NCI-H82 treated with DMSO at 0.1 percent for 48 hours (cell line): ENCODE measurements at regions not wholly inside any gene's neighbourhood (a gene's known extent, or its start where the extent isn't known, plus 50 kb on each side); places are given as distances from the start of the nearest gene placed in this dataset.

Source experiments
- DNase-seq: peaks from one replicate; lab custom pipeline; 2025; ENCODE audit not compliant: unreplicated experiment; lab: John Stamatoyannopoulos, UW

DNA sequence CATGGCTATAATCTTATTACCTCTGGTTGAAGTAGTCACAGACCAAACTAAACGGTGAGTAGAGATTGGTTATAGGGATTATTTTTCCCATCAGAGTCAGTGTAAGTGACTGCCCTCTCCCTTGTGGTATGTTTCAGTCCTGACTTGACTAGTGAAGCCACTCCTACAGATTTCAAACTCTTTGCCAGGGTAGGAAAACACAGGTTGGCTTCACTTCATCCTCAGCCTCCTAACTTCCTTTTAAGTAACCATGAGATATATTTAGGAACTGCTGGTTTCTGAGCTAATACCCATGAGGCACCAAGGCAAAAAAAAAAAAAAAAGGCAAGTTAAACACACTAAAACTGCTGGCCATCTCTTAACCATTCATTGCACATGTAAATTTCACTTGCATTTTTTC is 349.2 kb upstream of the MCTP2 start:
- DNase-seq: no peak

- no peak for DNase-seq
Measured at GRCh38 chr15:93881310-93881709, 350.1 kb upstream of the MCTP2 start.

GRCh38 chr15:93880358-93880757 is 351.0 kb upstream of the MCTP2 start:
- no peak for DNase-seq

DNA sequence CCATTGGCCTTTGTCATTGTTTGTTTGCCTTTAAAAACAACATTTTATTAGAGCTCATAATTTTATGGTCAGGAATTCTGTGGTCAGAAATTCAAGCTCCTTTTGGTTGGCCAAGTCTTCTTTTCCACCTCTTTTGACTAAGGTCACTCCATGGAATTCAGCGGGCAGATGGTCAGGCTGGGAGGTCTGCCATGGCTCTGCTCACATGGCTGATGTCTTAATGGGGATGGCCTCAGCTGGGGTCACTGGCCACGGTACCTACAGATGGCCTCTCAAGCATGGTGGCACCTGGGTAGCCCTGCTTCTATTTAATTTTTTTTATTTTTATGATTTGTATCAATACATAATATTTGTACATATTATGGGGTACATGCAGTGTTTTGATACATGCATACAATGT is 360.8 kb upstream of the MCTP2 start:
- DNase-seq: no peak

DNA sequence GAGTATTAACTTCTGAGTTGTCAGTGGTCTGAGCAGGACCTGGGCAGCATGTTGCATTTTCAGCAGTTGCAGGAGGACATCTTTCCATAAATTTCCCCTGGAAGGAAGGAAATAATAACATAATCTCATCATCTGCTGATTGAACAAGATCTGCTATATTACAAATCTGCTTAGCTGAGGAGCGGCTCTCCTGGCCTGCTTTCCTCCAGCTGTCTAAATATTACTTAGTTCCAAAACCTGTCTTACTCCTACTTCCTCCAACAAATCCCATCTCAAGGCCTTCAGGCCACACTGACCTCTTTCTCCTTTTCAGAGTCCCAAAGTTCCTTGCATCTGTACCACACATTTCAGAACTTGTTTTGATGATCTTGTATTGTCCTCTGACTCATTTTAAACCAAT is 364.4 kb upstream of the MCTP2 start:
- DNase-seq: no peak

GRCh38 chr15:93866476-93866875 is 364.9 kb upstream of the MCTP2 start:
- no peak for DNase-seq

DNA sequence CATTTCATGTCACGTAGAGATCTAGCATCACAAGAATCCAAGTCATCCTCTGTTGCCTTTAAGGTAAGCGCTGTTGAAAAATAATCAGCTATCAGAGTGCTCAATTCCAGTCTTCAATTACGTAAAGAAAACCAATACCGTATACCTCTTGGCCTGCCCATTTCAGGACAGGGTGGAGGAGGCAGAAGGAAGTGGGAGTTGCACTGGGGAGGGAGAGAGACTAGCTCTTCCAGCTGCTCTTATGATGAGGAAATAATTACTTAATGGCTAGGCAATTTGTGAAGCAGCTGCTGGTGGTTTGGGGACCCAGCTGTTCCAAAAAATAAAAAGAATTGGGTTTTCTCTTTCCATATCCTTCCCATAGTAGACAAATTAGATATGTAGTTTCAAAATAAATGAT is 365.8 kb upstream of the MCTP2 start:
- DNase-seq: no peak

GRCh38 chr15:93862791-93863190 is 368.6 kb upstream of the MCTP2 start:
- no peak for DNase-seq

GRCh38 chr15:93861956-93862741 is 369.2 kb upstream of the MCTP2 start:
- no peak for DNase-seq

- no peak for DNase-seq
Measured at GRCh38 chr15:93861413-93861812, 369.9 kb upstream of the MCTP2 start.

GRCh38 chr15:93860701-93861100 is 370.7 kb upstream of the MCTP2 start:
- no peak for DNase-seq

DNA sequence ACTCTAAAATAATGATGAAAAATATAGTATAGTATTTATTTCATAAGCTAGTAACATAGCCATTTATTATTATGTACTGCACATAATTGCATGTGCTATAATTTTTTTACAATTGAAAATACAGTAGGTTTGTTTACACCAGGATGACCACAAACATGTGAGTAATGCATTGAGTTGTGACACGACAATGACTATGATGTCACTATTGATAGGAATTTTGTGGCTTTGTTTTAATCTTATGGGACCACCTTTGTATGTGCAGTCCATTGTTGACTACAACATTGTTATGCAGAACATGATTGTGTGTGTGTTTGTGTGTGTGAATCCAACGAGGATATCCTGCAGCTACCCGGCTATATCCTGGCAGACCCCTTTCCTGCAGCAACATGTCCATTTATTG is 372.2 kb upstream of the MCTP2 start:
- no peak for DNase-seq

DNA sequence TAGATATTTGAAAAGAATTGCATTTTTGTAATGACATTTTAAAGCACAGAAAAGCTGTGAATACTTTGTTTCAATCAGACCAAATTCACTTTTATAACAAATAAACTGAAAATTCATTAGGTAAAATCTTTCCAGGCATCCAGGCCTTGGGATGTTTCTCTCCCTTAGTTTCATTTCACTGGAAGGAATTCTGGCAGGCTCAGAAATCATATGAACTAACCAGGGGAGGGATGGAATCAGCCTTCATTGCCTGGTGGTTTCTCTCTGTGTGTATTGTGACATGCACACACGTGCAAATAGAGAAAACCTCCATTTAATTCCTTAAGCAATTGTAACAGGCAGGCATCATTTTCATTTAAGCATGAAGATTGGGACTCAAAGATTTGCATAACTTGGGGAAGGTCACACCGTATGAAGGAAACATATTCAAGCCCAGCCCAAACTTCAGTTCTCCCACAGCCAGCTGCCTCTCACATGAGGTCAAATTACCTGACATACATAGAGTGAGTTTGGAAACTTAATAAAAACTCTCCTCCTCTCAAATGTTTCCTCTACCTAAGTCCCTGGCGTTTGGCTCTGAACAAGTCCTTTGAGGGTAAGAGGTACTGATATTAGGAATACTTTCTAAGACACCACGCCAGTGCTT is 376.1 kb upstream of the MCTP2 start:
- DNase-seq: no peak

DNA sequence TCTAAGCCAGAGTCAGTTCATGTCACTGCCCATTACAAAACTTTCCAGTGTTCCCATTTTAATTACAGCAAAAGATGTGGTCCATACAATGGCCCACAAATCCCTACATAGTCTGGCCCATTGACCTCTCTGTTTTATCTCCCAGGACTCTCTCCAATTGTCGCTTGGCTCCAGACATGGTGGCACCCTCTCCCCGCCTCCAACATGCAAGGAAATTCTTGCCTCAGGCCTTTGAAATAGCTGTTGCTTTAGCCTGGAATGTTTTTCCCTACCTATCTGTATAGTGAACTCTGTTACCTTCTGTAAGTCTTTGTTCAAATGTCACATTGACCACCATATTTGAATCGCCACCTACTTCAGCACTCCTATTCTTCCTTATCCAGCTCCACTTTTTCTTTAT is 377.3 kb upstream of the MCTP2 start:
- DNase-seq: no peak

DNA sequence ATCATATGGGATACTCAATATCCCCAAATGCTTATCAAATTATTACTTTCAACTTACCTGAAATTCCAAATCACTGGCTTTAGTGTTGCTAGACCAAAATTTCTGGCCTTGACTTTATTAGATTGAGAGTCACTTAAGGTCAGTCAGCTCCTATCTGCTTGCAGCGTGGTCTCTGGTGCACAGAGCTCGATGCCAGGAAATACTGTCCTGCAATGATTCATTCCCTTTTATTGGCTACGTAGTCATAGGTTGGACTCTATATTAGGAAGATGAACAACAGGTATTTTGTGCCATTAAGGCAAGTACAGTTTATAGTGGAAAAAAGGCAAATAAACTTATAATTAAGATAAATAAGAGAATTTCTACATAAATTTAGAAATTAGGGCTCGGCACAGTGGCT is 378.6 kb upstream of the MCTP2 start:
- no peak for DNase-seq

DNA sequence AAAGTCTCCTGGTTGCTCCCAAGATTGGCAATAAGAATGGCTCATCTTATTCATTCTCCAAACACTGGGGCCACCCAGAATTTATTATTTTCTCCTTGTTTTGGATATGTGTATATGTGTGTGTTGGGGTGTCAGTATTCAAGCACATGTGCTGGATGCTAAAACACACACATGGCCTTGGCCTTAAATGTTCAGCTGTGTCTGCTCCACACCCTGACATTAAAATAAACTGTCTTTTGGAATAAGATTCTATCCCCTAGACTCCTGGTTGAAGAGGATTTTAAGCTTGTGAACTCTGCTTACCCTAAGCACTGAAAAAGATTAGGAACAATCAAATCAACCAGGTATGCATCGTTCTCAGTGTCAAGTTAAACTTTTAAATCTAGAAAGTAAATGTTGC is 382.9 kb upstream of the MCTP2 start:
- no peak for DNase-seq

DNA sequence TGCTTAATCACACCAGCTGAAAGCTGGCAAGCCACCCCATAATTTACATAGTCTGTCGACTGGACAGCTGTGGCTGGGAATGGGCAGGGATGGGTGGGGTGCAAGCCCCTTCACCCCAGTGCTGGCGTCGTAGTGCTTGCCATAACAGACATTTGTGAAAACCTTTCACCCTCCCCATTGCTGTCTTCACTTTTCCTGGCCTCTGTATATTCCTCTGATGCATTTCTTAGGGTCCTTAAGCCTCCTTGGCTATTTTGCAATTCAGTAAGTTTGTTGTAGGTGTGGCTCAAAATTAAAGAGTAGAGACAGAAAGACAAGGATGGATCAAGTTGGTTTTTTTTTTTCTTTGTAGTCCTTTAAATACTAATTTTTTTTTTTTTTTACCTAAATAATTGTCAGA is 383.3 kb upstream of the MCTP2 start:
- DNase-seq: no peak

DNA sequence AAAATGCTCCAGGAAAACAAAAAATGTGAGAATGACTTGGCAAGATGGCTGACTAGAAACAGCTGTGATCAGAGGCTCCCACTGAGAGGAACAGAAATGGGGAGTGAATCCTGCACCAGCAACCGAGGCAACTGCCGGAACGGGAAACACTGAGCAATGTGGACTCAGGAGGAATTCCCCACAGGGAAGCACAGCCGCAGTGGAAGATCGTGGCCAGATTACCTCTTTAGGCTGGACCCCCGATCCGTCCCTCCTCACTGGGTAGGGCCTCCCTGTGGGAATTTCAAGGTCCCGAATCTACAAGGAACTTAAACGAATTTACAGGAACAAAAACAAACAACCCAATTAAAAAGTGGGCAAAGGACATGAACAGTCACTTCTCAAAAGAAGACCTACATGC is 385.2 kb upstream of the MCTP2 start:
- DNase-seq: no peak

- no peak for DNase-seq
Measured at GRCh38 chr15:93837450-93837849, 393.9 kb upstream of the MCTP2 start.

GRCh38 chr15:93835344-93835743 is 396.0 kb upstream of the MCTP2 start:
- no peak for DNase-seq

- DNase-seq: no peak
Measured at GRCh38 chr15:93831641-93832040, 399.7 kb upstream of the MCTP2 start.

DNA sequence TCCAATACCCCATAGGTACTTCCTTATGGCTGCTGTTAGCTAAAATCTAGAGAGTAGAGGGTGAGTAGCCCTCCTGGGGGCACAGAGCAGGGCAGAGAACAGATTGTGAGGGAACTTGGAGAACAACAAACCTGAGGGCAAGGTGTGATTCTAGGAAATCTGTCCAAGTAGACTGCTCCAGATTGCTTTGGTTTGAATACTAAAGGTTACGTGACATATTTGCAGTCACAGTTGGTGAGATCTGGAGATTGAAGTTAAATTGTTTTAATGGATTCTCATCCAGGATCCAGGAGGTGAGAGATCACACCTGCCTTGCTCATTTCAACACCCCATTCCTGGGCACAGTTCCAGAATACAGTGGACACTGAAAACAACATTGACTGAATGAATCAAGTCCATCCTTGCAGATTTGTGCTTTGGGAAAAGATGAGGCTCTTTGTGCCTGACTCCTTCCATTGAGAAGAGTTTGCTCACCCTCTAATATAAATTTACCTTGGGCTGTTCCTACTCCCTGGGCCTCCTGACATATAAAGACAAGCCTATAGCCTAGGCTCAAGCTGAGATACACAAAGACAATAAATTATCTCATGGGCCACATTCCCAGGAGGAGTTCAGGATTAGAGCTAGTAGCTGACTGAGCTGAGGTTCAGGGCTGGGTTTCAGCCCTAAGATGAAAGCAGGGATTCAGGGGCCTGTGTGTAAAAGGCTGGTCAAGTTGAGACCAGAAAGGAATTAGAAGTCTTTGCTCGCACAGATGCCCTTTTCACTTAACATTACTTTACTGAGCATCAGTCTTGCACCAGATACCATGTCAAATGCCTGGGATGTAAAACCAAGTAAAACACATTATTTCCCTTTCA is 400.9 kb upstream of the MCTP2 start:
- no peak for DNase-seq
